HG02678 (cell line): ENCODE measurements at regions not wholly inside any gene's neighbourhood (a gene's known extent, or its start where the extent isn't known, plus 50 kb on each side); places are given as distances from the start of the nearest gene placed in this dataset.

Experiments
- ATAC-seq: cut with Tn5 transposase; IDR thresholded peaks from one replicate; pipeline ENCODE4 v1.9.1; 2021; ENCODE audit warnings: mild to moderate bottlenecking, moderate library complexity; ENCODE audit not compliant: unreplicated experiment

- ATAC-seq, result no peak
Observed at GRCh38 chr2:120807751-120808150, 72.1 kb downstream of the GLI2 start.

GRCh38 chr2:120809151-120809550 lies 73.5 kb downstream of the GLI2 start:
- no peak for ATAC-seq

GRCh38 chr2:120809609-120810440 lies 74.2 kb downstream of the GLI2 start:
- ATAC-seq, result no peak

- no peak for ATAC-seq
Observed at GRCh38 chr2:120810639-120811038, 75.0 kb downstream of the GLI2 start.

- no peak for ATAC-seq
Observed at GRCh38 chr2:120812866-120813265, 77.2 kb downstream of the GLI2 start.

GRCh38 chr2:120814352-120814751 lies 78.7 kb downstream of the GLI2 start:
- ATAC-seq, result no peak

- ATAC-seq, result no peak
Observed at GRCh38 chr2:120815292-120815691, 79.6 kb downstream of the GLI2 start.

- ATAC-seq, result no peak
Observed at GRCh38 chr2:120817136-120817955, 81.7 kb downstream of the GLI2 start.

GRCh38 chr2:120817956-120818325 lies 82.3 kb downstream of the GLI2 start:
- ATAC-seq, result no peak

- no peak for ATAC-seq
Observed at GRCh38 chr2:120818441-120818920, 82.8 kb downstream of the GLI2 start.

GRCh38 chr2:120819720-120820210 lies 84.1 kb downstream of the GLI2 start:
- ATAC-seq, result no peak

- ATAC-seq, result no peak
Observed at GRCh38 chr2:120820263-120820952, 84.7 kb downstream of the GLI2 start.

- ATAC-seq, result no peak
Observed at GRCh38 chr2:120820953-120821279, 85.2 kb downstream of the GLI2 start.

- no peak for ATAC-seq
Observed at GRCh38 chr2:120821446-120822160, 85.9 kb downstream of the GLI2 start.

GRCh38 chr2:120822933-120823332 lies 87.3 kb downstream of the GLI2 start:
- ATAC-seq, result no peak

- no peak for ATAC-seq
Observed at GRCh38 chr2:120823551-120823950, 87.9 kb downstream of the GLI2 start.

GRCh38 chr2:120824246-120824645 lies 88.6 kb downstream of the GLI2 start:
- ATAC-seq, result no peak

GRCh38 chr2:120825370-120826259 lies 89.9 kb downstream of the GLI2 start:
- ATAC-seq, result no peak

GRCh38 chr2:120826260-120826648 lies 90.6 kb downstream of the GLI2 start:
- ATAC-seq, result no peak
